ENCODE measurements at regions not wholly inside any gene's neighbourhood (a gene's known extent, or its start where the extent isn't known, plus 50 kb on each side); places are given as distances from the start of the nearest gene placed in this dataset.

- DNase-seq (ENCODE audit: low spot score) = no peak
Measured at GRCh38 chr18:78709261-78709809, 270.3 kb upstream of the SALL3 start.

DNA sequence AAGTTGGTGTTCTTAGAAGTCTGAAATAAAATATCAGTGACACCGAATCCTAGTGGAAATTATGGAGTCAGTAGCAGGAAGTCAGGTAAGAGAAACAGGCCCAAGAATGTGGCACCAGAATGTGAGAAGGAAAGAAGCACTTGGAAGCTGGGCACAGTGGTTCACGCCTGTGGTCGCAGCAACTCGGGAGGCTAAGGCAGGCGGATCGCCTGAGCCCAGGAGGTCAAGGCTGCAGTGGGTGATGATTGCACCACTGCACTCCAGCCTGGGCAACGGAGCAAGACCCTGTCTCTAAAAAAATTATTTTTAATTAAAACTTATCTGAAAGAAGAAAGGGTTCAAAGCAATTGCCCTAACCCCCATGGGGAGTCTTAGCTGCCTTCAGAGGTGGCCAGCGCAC is 268.3 kb upstream of the SALL3 start:
- no peak for DNase-seq (ENCODE audit: low spot score)

- no peak for DNase-seq (ENCODE audit: low spot score)
Measured at GRCh38 chr18:78711971-78712370, 267.6 kb upstream of the SALL3 start.

GRCh38 chr18:78713069-78713468 is 266.5 kb upstream of the SALL3 start:
- no peak for DNase-seq (ENCODE audit: low spot score)

- no peak for DNase-seq (ENCODE audit: low spot score)
Measured at GRCh38 chr18:78713726-78714125, 265.9 kb upstream of the SALL3 start.

DNA sequence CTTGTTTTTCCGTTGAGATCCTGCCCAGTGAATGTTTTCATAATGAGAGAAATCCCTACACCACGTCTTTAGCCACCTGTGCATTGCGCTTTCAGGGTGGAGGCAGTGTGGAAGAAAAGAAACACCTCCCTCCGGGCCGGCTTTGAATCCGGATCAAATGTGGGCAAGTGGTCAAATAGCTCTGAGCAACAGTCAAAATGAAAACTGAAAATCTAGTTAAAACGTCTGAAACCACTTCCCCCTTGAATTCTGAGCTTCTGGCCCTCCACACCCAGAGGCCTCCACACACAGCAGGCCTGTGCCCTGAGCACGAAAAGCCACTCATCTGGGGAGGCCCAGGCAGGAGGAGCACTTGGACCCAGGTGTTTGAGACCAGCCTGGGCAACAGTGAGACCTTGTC is 263.6 kb upstream of the SALL3 start:
- no peak for DNase-seq (ENCODE audit: low spot score)

DNA sequence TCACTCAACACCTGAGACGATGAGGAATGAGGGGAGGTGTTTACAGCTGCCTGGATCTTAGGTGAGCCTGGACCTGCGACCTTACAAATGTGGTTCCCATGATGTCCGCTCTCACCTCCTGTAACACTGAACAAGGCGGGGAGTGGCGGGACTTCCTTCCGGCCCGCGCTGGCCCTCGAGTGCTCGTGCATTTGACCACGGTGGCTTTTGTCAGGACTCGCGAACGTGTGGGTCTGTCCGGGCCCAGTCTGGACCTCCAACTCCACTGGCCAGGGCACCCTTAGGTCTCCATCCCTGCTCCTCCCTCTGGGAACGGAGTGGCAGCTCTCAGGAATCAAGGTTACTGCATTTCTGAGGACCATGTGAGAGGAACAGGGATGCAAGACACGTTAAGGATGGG is 263.0 kb upstream of the SALL3 start:
- DNase-seq (ENCODE audit: low spot score) = no peak

- DNase-seq (ENCODE audit: low spot score) = no peak
Measured at GRCh38 chr18:78717051-78717765, 262.4 kb upstream of the SALL3 start.

GRCh38 chr18:78717766-78718150 is 261.9 kb upstream of the SALL3 start:
- no peak for DNase-seq (ENCODE audit: low spot score)

GRCh38 chr18:78719821-78720220 is 259.8 kb upstream of the SALL3 start:
- no peak for DNase-seq (ENCODE audit: low spot score)

DNA sequence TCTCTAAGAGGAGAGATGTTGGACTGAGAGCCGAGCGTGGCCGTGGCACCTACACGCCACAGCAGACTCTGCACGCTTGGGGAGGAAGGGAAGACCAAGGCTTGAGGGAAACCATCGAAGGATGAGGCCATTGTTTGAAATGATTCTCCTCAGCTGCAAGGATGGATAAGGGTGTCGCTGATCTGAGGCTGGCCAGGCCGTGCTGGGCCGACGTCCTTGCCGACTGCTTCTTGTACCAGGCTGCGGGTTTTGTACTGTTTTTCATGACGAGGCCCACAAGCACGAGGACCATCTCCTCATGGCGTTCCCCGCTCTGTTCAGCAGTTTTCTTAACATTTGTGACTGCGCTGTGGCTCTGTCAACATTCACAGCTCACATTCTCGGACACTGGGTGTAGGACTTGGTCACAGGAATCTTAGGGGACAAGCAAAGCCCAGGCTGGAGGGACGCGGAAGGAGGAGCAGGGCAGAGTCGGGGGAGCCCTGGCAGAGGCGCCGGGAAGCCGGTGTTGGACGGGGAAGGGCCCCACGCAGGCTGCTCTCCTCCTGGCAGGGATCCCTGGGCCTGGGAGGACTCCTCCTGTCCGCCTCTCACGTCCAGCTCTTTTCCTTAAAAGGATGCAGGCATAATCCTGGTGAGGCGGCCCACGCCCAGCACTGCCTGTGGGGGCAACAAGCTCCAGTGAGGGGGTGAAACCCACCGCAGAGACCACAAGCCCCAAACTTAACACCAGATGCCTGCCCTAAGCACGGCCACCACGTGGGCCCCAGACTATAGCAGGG is 259.0 kb upstream of the SALL3 start:
- DNase-seq (ENCODE audit: low spot score) = no peak

DNA sequence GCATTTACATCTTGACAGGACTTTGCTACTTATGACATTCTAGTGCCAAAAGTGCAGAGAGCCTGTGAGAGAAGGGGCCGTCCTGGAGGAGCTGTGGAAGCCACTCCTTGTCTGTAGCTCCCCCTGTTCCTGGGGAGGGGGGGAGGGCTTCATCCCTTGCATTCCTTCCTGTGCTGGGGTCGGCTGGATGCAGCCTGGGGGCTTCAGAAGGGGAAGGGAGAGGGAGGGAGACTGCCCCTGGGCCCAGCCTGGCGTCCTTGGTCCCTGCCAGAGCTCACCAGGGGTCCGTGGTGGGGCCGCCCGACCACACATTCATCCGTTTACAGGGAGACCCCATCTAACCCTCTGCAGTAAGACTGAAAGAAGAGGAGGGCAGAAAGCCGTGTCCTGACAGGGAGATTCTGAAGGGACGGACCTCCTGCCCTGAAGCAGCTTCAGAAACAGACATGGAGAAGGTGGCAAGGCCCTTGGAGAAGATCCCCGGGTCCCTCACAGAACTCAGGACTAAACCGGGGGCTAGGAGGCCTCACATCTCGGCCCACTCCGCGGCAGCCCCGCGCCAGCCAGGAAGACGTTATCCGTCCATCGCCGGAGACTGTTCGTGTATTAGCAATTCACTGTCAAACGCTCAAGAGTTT is 258.3 kb upstream of the SALL3 start:
- DNase-seq (ENCODE audit: low spot score) = no peak

GRCh38 chr18:78721981-78722380 is 257.6 kb upstream of the SALL3 start:
- DNase-seq (ENCODE audit: low spot score) = no peak

- no peak for DNase-seq (ENCODE audit: low spot score)
Measured at GRCh38 chr18:78722386-78722785, 257.2 kb upstream of the SALL3 start.

GRCh38 chr18:78722929-78723710 is 256.5 kb upstream of the SALL3 start:
- DNase-seq (ENCODE audit: low spot score) = no peak

DNA sequence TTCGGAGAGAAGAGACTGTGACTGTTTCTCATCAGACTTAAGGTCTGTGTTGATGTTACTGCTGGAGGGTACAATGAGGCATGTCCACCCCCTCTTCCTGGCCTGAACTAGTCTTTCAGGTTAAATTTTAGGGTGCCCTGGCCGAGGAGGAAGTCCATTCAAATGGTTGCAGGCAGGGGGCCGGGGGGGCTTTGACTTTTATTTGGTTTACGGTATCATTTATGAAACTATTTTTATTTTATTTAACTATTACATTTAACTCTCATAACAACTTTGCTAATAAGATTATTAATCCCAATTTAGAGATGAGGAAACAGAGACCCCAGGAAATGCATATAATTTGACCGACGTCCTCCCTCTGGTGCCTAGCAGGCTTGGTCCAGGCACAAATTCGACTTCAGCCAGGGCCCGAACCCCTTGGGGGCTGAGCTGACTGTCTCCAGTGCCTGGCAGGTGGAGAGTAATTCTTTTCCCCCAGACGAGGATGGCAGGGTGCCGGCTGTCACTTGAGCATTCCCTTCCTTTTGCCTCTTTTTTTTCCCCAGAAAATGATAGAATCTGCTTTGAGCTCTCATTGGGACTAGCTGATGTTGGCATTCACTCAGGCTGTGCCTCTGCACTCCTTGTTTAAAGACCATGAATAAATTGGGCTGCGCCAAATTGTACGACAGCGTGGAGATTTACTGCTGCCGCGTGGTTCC is 255.3 kb upstream of the SALL3 start:
- DNase-seq (ENCODE audit: low spot score) = no peak

- no peak for DNase-seq (ENCODE audit: low spot score)
Measured at GRCh38 chr18:78725426-78725825, 254.2 kb upstream of the SALL3 start.

DNA sequence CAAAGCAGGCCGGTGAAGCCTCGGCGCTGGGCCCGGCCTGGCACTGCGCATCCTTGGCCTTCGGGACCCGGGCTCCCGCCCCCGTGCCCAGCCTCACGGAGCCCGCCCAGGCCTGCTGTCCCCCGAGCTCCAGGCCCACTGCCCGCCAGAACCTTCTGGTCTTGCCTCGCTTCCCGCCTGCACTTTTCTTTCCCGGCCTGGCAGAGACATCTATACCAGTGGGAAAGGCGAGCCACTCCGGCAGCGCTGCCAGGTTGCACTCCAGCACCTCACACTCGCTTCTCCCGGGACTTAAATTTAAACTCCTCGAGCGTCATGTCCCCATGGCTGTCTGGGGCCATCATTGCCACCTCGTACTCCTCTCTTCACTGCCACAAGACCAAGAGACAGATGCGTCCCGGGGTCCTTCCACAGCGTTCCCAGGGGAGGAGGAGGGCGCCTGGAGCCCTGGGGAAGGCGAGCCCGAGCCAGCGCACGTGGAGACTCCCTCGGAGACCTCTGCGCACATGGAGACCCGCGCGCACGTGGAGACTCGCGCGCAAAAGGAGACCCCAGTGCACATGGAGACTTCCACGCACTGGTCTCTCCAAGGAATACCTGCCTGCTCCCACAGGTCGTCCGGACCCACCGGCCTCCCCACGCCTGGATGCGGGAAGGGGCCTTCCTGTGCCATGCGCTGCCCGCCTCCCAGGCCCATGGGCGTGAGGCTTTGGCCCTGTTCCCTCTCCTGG is 253.1 kb upstream of the SALL3 start:
- no peak for DNase-seq (ENCODE audit: low spot score)

DNA sequence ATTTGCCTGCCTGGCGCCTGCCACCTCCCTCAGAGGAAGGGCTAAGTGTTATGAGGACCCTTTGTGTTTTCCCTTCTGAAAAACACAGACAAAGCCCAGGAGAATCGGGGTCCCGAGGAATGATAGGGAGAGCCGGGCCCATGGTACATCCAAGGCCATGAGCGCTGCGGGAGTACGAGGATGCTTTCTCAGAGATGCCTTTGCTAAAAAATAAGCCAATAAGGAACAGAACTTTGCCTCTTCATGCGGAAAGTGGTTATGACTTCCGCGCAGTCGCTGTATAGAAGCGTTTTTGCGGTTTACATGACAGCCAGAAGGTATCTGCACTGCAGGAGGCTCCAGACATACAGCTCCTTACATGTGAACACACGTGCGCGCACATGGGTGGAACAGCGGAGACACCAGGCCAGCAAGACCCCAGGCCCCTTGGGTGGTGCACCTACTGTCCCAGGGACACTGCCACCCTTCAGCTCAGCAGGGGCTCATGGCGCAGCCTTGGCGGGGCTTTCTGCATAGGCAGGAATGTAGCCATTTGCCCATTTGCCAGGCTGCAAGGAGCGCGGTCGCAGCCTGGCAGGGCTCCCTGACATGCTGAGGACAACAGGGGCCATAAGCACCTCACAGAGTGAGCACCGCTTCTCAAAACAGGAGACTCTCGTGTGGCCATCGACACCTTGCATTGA is 252.4 kb upstream of the SALL3 start:
- no peak for DNase-seq (ENCODE audit: low spot score)

Data from hematopoietic multipotent progenitor cell treated with erythropoietin and hydrocortisone succinate and interleukin-3 and kit ligand, for 17 days (in vitro differentiated cells).